ENCODE measurements at regions not wholly inside any gene's neighbourhood (a gene's known extent, or its start where the extent isn't known, plus 50 kb on each side); places are given as distances from the start of the nearest gene placed in this dataset.
"Not testable (repeated sequence)": the region's sequence is repeated elsewhere in the genome, so short reads cannot be mapped to it uniquely, and the experiment has no call there.

DNA sequence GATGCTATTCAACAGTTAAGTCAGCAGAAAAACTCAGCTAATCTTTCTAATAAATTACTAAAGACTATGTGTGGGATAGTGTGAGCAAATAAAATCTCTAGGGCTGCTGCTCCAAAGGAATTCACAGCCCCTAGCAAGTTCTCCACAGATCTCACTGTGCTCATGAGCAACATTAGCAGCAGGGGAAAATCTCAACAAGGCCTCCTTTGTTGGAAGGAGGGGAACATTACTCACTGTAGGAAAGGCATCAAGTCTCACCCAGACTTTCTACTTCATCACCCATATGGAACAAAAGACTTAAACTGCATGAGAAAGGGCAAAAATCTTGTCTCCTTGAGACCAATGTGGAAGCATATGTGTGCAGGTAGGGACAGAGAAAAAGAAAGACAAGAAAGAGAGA is 726.4 kb upstream of the SLC35B3 start:
- DNase-seq: no peak

DNA sequence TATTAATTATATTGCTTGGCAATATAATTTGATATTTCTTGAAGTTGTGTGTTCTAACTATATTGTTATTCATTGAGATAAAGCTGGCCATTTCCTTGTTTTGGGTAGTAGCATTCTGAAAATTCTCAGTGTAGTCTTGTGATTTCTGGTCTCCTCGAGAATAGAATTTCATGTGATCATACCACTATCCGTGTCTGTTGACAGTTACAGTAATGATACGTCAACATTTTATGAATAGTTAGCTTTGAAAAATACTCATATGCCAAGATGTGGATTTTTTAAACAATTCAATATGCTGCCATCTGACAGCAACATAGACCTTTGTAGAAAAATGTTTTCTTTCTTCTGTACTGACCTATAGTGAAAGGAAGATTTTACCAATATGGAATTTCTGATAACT is 723.7 kb upstream of the SLC35B3 start:
- DNase-seq: no peak

DNA sequence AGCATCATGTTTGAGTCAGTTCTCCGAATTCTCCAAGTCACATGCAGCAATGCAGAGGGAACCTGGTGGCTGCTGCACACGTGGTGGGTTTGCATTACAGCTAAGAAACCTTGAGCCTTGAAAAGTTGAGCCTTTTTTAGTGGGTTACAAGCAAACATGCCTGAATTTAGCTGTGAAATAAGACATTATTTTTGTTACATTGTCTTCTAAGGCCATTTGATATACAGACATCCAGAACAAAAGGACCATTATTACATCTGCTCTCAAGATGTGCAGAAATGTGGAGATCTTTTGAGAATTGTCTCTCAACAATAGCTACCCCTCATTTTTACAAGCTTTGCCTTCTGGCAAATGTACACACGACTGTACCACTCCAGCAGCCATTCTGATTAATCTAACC is 720.5 kb upstream of the SLC35B3 start:
- no peak for DNase-seq

DNA sequence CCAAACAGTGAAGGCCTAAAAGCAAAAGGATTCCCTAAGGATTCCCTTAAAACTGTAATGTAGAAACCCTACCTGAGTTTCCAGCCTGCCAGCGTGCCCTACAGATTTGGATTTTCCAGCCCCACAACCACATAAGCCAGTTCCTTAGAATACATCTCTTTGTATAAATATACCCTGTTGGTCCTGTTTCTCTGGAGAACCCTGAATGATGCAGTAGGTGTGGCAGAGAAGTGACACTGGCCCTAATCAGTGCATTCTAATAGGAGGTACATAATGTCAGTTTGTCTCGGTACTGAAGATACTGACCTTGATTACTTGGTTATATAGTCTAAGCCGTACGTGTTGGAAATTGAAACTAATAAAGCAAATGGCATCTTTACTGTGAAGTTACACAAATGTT is 707.8 kb upstream of the SLC35B3 start:
- no peak for DNase-seq

DNA sequence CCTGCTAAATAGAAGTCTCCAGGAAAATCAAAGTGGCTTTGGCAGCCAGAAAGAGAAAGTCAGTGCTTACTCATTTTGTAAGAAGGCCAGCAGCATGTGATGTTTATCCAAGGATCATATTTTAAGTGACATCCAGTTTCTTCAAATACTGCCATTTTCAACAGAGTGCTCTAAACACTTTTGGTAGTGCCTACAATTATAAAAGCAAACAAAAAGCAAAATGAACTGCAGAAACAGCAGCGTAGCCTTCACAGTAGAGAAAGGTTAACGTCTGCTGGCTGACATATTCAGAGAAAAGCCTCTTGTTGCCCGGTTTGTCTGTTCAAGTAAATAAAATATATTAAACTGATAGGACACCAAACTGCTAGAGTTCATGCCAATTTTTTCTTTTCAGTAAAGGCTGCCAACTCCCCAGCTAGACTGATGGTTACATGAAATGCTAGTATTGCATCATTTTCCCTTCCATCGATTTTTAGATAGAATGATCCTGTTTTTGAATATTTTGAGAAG is 705.7 kb upstream of the SLC35B3 start:
- DNase-seq: no peak

DNA sequence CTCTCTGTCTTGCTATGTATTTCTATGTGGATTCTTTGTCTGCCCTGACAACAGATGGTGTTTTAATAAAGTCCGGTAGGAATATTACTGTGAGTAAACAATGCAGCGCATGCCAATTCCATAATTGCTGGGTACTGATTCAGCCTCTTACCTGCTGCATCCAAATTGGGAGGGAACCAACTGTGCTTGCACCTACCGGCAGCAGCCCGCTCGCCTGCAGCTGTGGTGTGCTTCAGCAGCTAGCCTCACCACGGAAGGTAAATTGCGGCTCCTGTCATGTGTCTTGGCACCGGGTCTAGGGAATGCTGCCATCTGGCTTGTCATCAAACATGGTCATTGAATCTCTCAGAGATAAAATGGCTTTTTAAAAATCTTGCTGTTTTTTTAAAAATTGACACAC is 704.8 kb upstream of the SLC35B3 start:
- no peak for DNase-seq

DNA sequence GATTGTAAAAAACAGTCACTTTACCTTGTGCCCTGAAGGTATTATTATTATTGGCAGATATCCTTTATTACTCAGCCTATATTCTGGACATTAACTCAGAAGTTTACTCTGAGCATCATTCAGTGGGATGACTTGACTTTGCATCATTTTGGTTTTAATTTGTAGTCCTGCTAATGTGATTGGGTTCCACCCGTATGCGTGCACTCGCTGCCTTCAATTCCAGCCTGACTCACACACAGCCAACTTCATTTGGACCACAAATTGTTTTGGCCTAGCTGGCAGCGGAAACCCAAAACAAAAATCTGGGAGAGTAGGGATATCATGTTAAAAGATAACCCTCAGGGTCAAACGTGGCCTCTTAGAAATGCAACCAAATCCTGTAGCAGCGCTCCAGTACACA is 704.4 kb upstream of the SLC35B3 start:
- no peak for DNase-seq

DNA sequence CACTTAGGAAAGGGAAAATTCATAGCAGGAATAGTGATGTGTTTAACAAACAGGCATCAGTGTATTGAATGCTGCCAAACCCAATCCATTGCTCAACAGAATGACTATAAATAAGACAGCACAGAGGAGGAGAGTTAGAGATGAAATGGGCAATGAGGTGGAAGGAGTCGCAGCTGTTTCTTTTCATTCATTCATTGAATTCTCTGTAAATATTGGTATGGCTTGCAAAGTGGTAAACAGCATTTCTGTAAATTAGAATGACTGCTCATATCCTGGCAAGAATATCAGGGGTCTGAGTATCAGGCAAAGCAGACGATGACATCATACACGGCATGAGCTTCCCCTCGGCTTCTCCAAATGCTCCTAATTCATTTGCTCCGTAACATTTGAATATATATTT is 703.6 kb upstream of the SLC35B3 start:
- no peak for DNase-seq

DNA sequence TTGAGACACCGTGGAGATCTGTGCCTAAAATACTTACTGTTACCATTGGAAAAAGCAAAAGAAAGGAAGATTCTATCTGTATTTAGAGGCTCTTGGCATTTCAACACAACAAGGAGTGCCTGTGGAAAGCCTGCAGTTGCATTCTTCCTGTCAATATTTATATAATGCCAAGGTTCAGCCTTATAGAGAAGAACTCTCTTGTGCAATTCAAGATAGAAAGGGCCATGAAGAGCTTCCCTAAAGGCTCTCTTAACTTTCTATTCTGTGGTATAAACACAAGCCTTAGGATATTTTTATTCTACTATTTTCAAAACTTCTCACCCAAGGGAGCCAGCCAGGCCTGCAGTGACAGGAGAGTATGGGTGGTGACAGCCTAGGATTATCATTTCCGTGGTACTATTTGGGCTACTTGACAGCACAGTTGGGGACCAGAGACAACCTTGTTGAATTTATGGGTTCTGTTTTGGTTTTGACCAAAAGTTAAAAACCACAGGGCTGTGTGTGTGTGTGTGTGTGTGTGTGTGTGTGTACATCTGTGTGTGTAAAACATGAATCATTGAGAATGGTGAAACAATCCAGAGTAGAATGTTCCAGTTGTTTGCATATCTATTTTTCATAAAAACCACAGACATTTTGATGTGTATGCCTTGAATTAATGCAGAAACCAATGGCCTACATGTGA is 700.9 kb upstream of the SLC35B3 start:
- no peak for DNase-seq

DNA sequence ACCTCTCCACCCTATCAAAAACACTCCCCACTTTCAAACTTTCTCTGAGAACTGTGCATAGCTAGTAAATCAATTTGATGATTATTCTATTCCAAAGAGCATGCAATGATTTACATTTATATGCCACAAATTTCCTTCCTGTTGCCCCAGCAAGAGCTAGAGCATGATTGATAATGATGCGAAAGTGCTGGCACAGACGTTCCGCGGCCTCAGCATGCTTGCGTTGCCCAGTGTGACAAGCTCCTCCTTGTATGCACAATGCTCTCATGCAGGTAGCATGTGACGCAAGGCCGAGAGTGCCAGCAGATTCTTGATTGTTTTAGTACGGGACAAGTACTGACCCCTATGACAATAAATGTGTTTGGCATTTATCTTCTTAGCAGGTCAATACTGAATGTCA is 696.3 kb upstream of the SLC35B3 start:
- DNase-seq: no peak

DNA sequence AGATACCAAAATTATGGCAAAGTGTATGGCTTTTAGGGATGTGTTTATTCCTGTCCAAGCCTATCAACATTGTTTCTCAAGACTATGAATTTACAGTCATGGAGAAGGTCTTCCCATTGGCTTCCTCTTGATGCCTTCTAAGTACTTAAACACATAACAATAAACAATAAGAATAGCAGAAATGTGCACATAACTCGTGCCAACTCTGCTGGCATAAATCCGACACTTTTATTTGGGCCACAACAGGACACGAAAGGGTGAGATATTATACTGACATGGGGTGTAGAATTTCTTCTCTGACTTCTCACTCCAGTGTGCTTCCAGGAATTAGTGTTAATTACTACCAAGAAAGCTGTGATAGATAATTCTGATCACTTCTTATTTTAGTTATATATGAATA is 695.9 kb upstream of the SLC35B3 start:
- DNase-seq: no peak

DNA sequence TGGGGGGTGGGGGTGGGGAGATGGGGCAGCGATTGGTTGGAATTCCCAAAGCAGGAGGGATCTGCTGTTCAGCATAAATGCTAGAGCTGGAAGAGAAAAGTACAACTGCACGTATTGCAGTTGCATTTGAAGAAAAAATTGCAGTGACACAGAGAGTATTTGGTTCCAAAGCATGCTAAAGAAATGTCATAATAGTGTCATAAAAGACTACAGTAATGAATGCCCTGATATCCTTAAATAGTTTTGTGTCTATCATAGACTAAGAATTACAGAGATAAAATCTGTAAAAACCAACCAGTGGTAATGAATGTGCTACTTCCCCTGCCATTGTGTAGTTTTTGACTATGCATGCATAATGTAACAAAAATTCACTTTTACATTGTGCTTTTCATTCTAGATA is 693.6 kb upstream of the SLC35B3 start:
- DNase-seq: no peak

DNA sequence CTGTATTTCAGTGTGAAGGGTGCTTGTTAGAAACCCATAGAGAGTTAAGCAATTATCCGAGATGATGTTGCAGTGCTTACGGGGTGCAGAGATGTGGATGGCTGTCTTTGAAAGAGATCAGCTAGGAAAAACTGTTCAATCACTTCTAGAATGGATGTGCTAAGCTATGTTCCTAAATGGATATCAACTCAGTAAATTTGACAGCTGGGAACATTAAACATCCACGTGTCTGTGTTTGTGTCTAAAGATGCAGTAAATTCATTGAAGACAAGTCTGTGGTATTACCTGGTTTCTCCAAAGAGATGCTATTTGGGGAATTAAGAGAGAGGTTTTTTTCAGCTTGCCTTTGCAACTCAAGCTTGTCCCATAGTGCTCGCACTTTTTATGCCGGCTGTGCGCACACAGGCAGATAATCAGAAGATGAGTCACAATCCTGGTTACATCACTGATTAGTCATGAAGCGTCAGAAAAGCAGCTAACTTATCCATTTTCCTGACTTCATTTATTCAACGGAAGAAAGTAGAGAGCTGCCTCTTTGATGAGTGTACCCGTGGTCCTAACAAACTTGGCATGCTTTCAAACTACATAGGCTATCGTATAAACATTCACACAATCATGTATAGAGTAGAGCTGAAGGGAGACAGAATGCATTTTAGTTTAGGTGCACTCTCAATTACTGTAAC is 691.7 kb upstream of the SLC35B3 start:
- no peak for DNase-seq

DNA sequence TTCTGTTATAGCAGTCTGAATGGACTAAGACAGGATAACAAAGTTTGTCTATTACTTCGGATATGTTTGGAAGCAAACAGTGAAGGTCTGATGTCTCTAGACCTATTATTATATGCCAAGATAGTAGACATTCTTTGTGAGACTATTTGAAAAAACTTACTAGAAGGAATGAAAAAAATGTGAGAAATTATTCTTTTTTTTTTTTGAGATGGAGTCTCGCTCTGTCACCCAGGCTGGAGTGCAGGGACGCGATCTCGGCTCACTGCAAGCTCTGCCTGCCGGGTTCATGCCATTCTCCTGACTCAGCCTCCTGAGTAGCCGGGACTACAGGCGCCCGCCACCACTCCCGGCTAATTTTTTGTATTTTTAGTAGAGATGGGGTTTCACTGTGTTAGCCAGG is 690.7 kb upstream of the SLC35B3 start:
- DNase-seq: not testable (repeated sequence)

DNA sequence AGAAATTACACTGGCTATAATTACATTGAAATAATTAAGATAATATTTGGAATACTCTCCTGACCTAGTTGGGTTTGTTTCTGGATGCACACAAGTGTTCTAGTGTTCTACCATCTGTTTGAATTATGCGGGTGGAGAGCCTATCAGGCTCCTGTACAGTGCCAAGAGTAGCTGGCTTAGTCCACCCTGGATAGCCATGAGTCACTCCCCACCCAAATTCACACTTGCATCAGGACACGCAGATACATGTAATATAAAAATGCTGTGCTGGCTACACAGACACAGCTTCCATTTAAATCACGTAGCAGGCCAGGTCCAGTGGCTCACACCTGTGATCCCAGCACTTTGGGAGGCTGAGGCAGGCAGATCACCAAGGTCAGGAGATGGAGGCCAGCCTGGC is 686.2 kb upstream of the SLC35B3 start:
- DNase-seq: no peak

DNA sequence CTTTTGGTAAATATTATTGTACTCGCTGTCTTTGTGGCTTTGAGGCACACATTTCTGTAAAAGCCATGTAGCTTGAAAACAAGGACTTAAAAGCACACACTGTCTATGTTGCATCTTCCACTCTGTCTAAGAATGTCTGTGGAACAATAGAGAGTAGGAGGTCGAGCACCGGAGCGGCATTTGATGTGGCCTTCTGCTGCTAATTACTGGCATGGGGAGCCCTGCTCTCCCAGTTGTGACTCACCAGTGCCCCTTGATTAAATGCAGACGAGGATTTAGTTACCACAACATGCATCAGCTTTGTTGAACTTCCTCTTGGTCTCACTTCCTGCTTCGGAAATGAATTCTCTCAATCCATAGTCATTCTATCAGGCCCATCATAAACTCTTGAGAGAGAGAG is 680.7 kb upstream of the SLC35B3 start:
- DNase-seq: no peak

DNA sequence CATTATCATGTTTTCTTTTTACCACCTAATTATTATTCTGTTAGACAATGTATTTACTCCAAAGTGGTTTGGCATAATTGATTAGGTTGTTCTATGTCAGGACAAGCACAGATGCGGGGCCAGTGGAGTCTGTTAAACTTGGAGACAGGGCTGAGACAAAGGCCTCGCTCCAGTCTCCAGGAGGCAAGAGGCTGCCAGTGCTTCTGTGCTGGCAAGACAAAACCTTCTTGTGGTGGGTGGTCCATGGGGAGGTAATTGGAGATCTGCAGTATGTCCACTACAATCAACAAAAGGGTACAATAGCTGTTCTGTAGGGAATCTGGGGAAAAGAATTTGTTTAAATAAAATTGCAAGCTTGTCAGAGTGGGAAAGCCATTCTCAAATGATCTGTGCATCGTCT is 677.2 kb upstream of the SLC35B3 start:
- DNase-seq: no peak

DNA sequence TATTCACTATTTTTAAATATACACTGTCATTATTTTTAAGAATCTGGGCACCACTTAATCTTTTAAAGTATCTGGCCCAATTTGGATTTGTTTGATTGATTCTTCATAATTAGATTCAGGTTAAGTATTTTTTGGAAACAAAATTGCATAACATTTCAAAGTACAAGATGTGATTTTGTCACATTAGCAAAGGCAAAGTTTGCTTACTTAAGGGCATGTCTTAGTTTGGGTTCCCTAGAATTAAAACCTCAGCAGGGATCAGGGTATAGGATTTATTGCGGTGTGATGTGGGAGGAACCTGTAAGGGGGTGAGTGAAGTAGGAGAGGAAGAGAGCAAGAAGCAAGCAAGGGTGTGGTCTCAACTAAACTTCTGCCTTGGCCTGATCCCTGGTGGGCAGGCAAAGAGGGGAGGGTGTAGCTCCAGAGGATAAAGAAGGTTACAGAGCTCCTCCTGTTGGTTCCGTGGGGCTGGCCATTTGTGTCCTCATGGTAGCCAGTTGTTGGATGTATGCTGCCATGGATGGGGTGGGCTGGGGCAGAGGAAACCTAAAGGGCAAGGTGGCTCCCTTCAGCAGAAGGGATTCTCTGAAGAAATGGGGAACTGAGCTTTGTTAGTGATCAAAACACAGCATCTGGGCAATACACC is 668.7 kb upstream of the SLC35B3 start:
- DNase-seq: no peak

DNA sequence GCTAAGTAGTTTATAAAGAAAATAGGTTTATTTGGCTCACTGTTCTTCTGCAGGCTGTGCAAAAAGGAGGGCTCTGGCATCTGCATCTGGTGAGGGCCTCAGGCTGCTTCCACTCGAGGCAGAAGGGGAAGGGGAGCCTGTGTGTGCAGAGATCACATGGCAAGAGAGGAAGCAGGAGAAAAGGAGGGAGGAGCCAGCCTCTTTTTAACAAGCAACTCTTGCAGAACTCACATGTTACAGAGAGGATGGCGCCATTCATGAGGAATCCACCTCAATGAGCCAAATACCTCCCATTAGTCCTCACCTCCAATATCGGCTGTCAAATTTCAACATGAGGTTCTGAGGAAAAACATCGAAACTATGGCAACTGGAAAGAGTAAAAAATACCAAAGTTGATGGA is 666.6 kb upstream of the SLC35B3 start:
- no peak for DNase-seq

DNA sequence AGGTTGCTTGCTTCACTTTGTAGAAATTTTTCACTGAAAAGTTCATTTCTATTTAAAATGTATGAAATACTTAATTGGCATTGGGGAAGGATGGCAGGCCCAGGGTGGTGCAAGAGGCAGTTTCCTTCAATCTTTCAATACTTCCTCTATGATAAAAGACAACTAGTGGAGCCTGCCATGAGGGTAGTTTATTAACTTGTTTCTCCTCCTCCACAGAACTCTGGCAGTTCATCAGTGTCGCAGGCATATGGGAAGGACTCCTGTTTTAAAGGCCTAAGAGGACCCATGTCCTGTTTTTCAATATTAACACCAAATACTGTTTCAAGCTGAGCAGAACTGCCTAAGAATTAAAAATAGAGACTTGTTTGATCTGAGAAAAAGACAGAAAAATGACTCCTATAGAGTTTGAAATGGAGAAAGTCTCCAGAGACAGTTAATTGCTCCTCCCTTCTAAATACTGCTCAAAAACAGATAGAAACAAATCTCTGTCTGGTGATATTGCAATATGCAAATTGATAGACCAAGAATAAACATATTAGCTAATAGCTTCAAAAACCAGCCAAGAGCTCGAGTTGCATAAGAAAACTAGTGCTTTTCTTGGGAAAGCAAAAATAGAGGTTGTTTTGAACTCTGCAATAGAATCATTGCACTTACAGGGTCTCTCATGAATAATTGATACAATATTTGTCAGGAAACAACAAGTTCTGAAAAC is 665.7 kb upstream of the SLC35B3 start:
- DNase-seq: no peak

DNA sequence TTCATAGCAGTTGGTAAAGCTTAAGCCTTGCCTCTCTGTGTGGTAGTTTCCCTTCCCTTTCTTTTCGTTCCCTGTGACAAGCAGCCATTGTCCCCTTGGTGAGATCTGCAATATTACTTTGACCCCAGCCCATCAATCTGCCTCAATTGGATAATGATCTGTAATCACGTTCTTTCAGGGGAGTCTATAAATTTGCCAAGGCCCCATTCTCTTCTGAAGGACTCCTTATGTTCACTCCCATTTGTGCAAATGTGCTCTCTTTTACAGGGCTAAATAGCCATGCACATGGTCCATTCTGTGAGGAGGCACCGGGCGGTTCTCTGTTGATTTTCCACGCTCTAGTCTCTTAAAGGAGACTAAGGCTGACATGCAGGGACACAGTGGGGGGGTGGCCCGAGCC is 660.4 kb upstream of the SLC35B3 start:
- DNase-seq: no peak

DNA sequence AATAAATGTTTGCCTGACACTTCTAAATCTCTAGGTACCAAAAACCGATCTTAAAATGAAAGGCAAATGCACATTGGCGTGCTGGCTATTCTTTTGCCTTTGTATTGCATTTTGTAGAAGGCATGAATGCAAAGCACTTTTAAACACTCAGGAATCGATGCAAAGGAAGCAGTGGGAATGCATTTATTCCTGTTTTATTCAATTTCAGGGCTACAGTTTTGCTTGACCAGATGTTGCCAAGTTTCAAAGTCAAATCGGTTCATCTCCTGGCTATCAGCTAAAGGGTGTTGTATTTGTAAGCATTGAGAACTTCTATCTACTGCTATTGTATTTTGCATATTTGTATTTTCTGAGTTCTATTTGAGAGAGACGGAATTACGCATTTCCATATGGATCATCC is 659.8 kb upstream of the SLC35B3 start:
- no peak for DNase-seq

DNA sequence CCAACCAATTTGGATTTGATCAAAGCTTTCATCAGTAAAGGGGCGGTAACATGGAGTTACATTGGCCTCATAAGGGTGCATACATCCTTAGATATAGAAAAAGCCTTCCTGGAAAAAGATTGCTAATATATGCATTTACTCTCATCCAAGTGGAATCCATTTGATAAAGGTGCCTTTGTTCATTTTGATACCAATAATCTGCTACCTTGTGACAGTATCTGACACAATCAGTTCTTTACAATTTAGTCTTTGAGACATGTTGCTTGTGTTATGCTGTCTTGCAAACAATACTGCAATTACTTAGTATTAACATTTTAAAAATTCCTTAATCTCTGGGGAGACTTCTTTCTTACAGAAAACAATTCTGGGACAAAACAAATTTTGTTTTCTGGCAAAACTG is 654.4 kb upstream of the SLC35B3 start:
- no peak for DNase-seq

All from occipital lobe (tissue), 1 donor.